ENCODE measurements at regions not wholly inside any gene's neighbourhood (a gene's known extent, or its start where the extent isn't known, plus 50 kb on each side); places are given as distances from the start of the nearest gene placed in this dataset.

- intact Hi-C loops (cut with micrococcal nuclease): no loop called here
- no peak overlapping the region for H3K27ac ChIP-seq (ENCODE audit: low read length in 2 of 2)
- Mint-ChIP-seq H3K27ac (no peak overlapping the region), H3K9me3 (ENCODE audit: insufficient read depth) (no peaks in the 10 kb centered on the region), H3K4me1 (no peaks in the 10 kb centered on the region), H3K27me3 (no peaks in the 10 kb centered on the region), H3K4me3 (no peak overlapping the region)
- TF ChIP-seq CTCF (IDR thresholded peaks at IDR 0.05) (no peak), EZH2 (IDR thresholded peaks at IDR 0.05; ENCODE audit: borderline replicate concordance, insufficient read depth, low read depth, low read length, poor library complexity, severe bottlenecking) (no peak)
- H3K4me3 ChIP-seq (ENCODE audit: control extremely low read depth in 1 of 5, extremely low read depth in 1 of 5, insufficient read depth in 1 of 5, low read depth in 2 of 5, low read length in 4 of 5): no peak overlapping the region
- DNase-seq (no peak), ATAC-seq (ENCODE audit: low read depth) (no peak)
- H3K79me2 ChIP-seq (ENCODE audit: control insufficient read depth, insufficient read depth, low read length): no peaks in the 10 kb centered on the region
- POLR2A ChIA-PET: no interaction called here
- H2AFZ ChIP-seq (ENCODE audit: insufficient read depth, low read depth, low read length, poor library complexity, severe bottlenecking): no peak overlapping the region
- CTCF ChIA-PET: no interaction called here
- no peaks in the 10 kb centered on the region for H3K9me3 ChIP-seq (ENCODE audit: control extremely low read depth in 1 of 3, control insufficient read depth in 2 of 3, insufficient read depth in 1 of 3, low read length in 2 of 3)
- no peaks in the 10 kb centered on the region for H3K4me1 ChIP-seq (ENCODE audit: control insufficient read depth in 2 of 2, insufficient read depth in 2 of 2, low read length in 2 of 2)
- no peaks in the 10 kb centered on the region for H3K36me3 ChIP-seq (replicated peaks in 1 of 2; ENCODE audit: control extremely low read depth in 1 of 2, control insufficient read depth in 1 of 2, extremely low read depth in 1 of 2, insufficient read depth in 2 of 2, low read length in 1 of 2)
- H3K9ac ChIP-seq (ENCODE audit: low read length): no peak overlapping the region
- H4K20me1 ChIP-seq (ENCODE audit: control insufficient read depth, insufficient read depth, low read length, poor library complexity, severe bottlenecking): no peaks in the 10 kb centered on the region
- no peaks in the 10 kb centered on the region for H3K27me3 ChIP-seq (replicated peaks in 1 of 4; ENCODE audit: control extremely low read depth in 1 of 4, control insufficient read depth in 3 of 4, insufficient read depth in 4 of 4, low read length in 3 of 4)
- H3K4me2 ChIP-seq (replicated peaks; ENCODE audit: low read depth, low read length, poor library complexity, severe bottlenecking): no peak overlapping the region
Observed at GRCh38 chr10:53573498-53573897, 800.9 kb upstream of the MBL2 start.

GRCh38 chr10:53572799-53573198, 800.2 kb upstream of the MBL2 start:
- no peak overlapping the region for H3K27ac ChIP-seq (ENCODE audit: low read length in 2 of 2)
- H2AFZ ChIP-seq (ENCODE audit: insufficient read depth, low read depth, low read length, poor library complexity, severe bottlenecking): no peak overlapping the region
- no peaks in the 10 kb centered on the region for H3K36me3 ChIP-seq (replicated peaks in 1 of 2; ENCODE audit: control extremely low read depth in 1 of 2, control insufficient read depth in 1 of 2, extremely low read depth in 1 of 2, insufficient read depth in 2 of 2, low read length in 1 of 2)
- no peaks in the 10 kb centered on the region for H3K27me3 ChIP-seq (replicated peaks in 1 of 4; ENCODE audit: control extremely low read depth in 1 of 4, control insufficient read depth in 3 of 4, insufficient read depth in 4 of 4, low read length in 3 of 4)
- POLR2A ChIA-PET: no interaction called here
- no peaks in the 10 kb centered on the region for H4K20me1 ChIP-seq (ENCODE audit: control insufficient read depth, insufficient read depth, low read length, poor library complexity, severe bottlenecking)
- no peak for ATAC-seq (ENCODE audit: low read depth)
- TF ChIP-seq CTCF (IDR thresholded peaks at IDR 0.05) (no peak), EZH2 (IDR thresholded peaks at IDR 0.05; ENCODE audit: borderline replicate concordance, insufficient read depth, low read depth, low read length, poor library complexity, severe bottlenecking) (no peak)
- intact Hi-C loops (cut with micrococcal nuclease): no loop called here
- no peak overlapping the region for H3K4me3 Mint-ChIP-seq
- H3K27ac Mint-ChIP-seq: no peak overlapping the region
- H3K9me3 ChIP-seq (ENCODE audit: control extremely low read depth in 1 of 3, control insufficient read depth in 2 of 3, insufficient read depth in 1 of 3, low read length in 2 of 3): no peaks in the 10 kb centered on the region
- no CpG with 5 or more reads among the region's 1 CpG for WGBS (ENCODE audit: insufficient coverage)
- H3K9ac ChIP-seq (ENCODE audit: low read length): no peak overlapping the region
- H3K27me3 Mint-ChIP-seq: no peaks in the 10 kb centered on the region
- H3K4me3 ChIP-seq (ENCODE audit: control extremely low read depth in 1 of 5, extremely low read depth in 1 of 5, insufficient read depth in 1 of 5, low read depth in 2 of 5, low read length in 4 of 5): no peak overlapping the region
- CTCF ChIA-PET: no interaction called here
- H3K9me3 Mint-ChIP-seq (ENCODE audit: insufficient read depth): peaks cover 2% of the 10 kb centered on the region
- no peaks in the 10 kb centered on the region for H3K79me2 ChIP-seq (ENCODE audit: control insufficient read depth, insufficient read depth, low read length)
- H3K4me1 Mint-ChIP-seq: no peaks in the 10 kb centered on the region
- H3K4me2 ChIP-seq (replicated peaks; ENCODE audit: low read depth, low read length, poor library complexity, severe bottlenecking): no peak overlapping the region
- H3K4me1 ChIP-seq (ENCODE audit: control insufficient read depth in 2 of 2, insufficient read depth in 2 of 2, low read length in 2 of 2): no peaks in the 10 kb centered on the region
- no peak for DNase-seq

All from B cell (primary cell).